Fibroblast of the aortic adventitia (primary cell): ENCODE measurements at regions not wholly inside any gene's neighbourhood (a gene's known extent, or its start where the extent isn't known, plus 50 kb on each side); places are given as distances from the start of the nearest gene placed in this dataset.
A peak's percentile ranks its signal among the peaks of the same experiment; 100 is the strongest.

Experiments used
- DNase-seq: peaks from one replicate; pipeline ENCODE4 v3.0.0-alpha.2; 2010; ENCODE audit warnings: low read depth
- H3K4me3 ChIP-seq: 2 replicates; pipeline ENCODE4 v1.5.1; 2011; ENCODE audit warnings: low read depth, mild to moderate bottlenecking, control low read depth, low read length, moderate library complexity
- CTCF ChIP-seq: IDR thresholded peaks from 2 replicates; pipeline ENCODE4 v1.5.1; 2011; ENCODE audit warnings: mild to moderate bottlenecking, low read length, control low read depth, inconsistent platforms; ENCODE audit not compliant: insufficient read depth

DNA sequence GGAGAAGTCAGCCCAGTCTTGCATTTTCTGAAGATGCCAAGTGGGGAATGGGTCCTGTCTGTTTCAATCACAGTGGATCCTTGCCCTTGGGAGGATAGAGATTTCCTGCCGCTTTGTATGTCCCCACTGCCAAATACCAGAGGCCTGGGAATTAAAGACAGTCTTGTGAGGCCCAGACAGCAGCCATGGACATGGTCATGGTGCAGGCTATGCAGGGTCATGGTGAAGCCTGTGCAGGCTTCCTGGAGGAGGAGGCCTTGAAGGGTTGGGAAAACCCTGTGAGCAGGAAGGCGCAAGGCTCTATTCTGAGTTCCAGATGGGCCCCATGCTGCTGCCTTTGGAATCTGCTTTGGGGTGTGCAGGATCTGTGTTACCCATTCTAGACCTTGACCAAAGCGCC is 57.3 kb upstream of the PITX1 start:
- H3K4me3 ChIP-seq, result no peak overlapping the region
- TF ChIP-seq CTCF, result no peak
- no peak for DNase-seq

DNA sequence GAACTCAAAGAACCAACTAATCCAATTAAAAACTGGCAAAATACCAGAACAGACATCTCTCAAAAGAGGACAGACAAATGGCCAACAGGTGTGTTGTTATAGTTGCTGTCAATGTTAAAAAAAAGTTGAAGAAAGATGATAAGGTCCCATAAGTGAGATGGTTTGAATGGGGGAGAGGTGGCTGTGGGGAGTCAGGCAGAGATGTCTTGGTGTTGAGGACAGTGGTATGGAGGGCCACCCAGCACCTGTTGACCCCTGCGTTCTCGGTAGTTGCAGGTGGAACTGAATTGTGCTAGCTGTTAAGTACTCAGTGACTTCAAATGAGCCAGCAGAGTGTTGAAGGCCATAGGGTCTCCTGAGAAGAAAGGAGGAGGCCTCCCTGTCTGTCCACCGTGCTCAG is 55.9 kb upstream of the PITX1 start:
- no peak for DNase-seq
- no peak for TF ChIP-seq CTCF
- no peak overlapping the region for H3K4me3 ChIP-seq

GRCh38 chr5:135088911-135089310 is 54.9 kb upstream of the PITX1 start:
- no peak overlapping the region for H3K4me3 ChIP-seq
- no peak for TF ChIP-seq CTCF
- DNase-seq, result no peak

- no peak for DNase-seq
- TF ChIP-seq CTCF, result no peak
- no peak overlapping the region for H3K4me3 ChIP-seq
Observed at GRCh38 chr5:135087950-135088349, 53.9 kb upstream of the PITX1 start.

DNA sequence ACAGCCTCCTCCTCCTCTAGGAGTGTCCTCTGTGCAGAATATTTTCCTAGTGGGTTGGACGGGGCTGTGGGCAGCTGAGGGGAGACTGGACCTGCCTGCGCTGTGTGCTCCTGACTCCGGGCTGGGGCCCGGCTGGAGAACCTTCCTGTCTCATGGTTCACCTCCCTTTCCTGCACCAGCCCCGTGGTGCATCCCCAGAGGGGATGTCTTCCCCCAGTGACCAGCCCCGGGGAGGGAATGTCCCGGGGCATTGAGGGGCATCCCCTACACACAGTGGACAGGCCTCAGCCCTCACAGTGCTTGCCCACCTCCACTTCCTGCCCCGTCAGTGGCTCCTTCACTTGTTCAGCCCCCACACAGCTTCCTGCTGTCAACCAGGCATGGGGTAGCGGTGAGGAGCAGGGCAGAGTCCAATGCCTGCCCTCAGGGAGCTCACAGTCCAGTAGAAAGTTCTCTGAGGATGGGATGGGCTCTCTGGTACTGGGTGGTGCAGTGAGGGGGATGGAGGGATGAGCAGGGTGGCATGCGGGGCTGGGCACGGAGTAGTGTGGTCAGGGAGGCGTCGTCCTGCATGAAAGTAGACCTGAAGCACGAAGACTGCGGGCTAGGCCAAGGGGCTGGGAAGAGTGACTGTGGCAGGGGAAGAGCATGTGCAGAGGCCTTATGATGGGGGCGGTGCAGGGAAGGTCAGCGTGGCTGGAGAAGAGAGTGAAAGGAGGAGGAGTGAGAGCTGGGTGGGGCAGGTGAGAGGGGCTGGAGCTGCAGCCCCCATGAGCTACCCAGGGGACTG is 52.1 kb upstream of the PITX1 start:
- H3K4me3 ChIP-seq, result no peak overlapping the region
- no peak for TF ChIP-seq CTCF
- DNase-seq, result no peak

GRCh38 chr5:135085133-135085935 is 51.3 kb upstream of the PITX1 start:
- TF ChIP-seq CTCF, result no peak
- H3K4me3 ChIP-seq, result no peak overlapping the region
- peak; percentile 10 for DNase-seq
